ENCODE measurements at regions not wholly inside any gene's neighbourhood (a gene's known extent, or its start where the extent isn't known, plus 50 kb on each side); places are given as distances from the start of the nearest gene placed in this dataset.

DNA sequence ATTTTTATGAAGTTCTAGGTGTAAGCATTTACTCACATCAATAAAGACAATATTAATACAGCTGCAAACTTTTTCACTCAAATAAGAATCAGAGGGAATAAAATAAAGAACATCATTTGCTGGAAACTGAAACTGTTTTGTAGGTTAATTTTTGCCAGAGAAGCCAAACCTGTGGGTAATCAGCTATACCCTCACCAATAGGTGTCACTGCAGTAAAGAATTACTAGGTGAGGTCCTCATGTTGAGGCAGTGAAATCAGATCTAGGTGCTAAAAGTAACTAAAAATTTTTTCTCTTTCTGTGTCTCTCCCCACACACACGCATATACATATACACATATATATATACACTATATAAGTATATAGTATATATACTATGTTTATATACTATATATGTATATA lies 1016.3 kb upstream of the SEMA6A start:
- no peaks in the 10 kb centered on the region for H4K20me1 ChIP-seq (ENCODE audit: insufficient read depth)
- no peak overlapping the region for H3K27ac ChIP-seq (ENCODE audit: low read length)
- H3K79me2 ChIP-seq (replicated peaks; ENCODE audit: insufficient read depth, low read length) = no peaks in the 10 kb centered on the region
- H3K27me3 ChIP-seq (ENCODE audit: insufficient read depth, low read depth, low read length) = no peaks in the 10 kb centered on the region
- no peak overlapping the region for H2AFZ ChIP-seq (ENCODE audit: low read depth, low read length)
- no peaks in the 10 kb centered on the region for H3F3A ChIP-seq (ENCODE audit: insufficient read depth, low read length, poor library complexity, severe bottlenecking)
- no peaks in the 10 kb centered on the region for H3K9me3 ChIP-seq (ENCODE audit: low read length)
- H3K9ac ChIP-seq (ENCODE audit: low read length) = no peak overlapping the region
- TF ChIP-seq TAF1 (IDR thresholded peaks at IDR 0.05; ENCODE audit: low read depth) (no peak), RAD21 (conservative IDR thresholded peaks at IDR 0.05) (no peak), EP300 (conservative IDR thresholded peaks at IDR 0.05; ENCODE audit: poor library complexity, severe bottlenecking) (no peak), EZH2 (IDR thresholded peaks at IDR 0.05; ENCODE audit: borderline replicate concordance, insufficient read depth, low read length, poor library complexity, severe bottlenecking) (no peak), POLR2AphosphoS5 (IDR thresholded peaks at IDR 0.05) (no peak), SMC3 (conservative IDR thresholded peaks at IDR 0.05; ENCODE audit: poor library complexity) (no peak), MXI1 (conservative IDR thresholded peaks at IDR 0.05; ENCODE audit: poor library complexity, severe bottlenecking) (no peak)
- TF ChIP-seq, protein P1, sequence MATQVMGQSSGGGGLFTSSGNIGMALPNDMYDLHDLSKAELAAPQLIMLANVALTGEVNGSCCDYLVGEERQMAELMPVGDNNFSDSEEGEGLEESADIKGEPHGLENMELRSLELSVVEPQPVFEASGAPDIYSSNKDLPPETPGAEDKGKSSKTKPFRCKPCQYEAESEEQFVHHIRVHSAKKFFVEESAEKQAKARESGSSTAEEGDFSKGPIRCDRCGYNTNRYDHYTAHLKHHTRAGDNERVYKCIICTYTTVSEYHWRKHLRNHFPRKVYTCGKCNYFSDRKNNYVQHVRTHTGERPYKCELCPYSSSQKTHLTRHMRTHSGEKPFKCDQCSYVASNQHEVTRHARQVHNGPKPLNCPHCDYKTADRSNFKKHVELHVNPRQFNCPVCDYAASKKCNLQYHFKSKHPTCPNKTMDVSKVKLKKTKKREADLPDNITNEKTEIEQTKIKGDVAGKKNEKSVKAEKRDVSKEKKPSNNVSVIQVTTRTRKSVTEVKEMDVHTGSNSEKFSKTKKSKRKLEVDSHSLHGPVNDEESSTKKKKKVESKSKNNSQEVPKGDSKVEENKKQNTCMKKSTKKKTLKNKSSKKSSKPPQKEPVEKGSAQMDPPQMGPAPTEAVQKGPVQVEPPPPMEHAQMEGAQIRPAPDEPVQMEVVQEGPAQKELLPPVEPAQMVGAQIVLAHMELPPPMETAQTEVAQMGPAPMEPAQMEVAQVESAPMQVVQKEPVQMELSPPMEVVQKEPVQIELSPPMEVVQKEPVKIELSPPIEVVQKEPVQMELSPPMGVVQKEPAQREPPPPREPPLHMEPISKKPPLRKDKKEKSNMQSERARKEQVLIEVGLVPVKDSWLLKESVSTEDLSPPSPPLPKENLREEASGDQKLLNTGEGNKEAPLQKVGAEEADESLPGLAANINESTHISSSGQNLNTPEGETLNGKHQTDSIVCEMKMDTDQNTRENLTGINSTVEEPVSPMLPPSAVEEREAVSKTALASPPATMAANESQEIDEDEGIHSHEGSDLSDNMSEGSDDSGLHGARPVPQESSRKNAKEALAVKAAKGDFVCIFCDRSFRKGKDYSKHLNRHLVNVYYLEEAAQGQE (IDR thresholded peaks at IDR 0.05; ENCODE audit: borderline replicate concordance) = no peak
- TF ChIP-seq, protein P2, sequence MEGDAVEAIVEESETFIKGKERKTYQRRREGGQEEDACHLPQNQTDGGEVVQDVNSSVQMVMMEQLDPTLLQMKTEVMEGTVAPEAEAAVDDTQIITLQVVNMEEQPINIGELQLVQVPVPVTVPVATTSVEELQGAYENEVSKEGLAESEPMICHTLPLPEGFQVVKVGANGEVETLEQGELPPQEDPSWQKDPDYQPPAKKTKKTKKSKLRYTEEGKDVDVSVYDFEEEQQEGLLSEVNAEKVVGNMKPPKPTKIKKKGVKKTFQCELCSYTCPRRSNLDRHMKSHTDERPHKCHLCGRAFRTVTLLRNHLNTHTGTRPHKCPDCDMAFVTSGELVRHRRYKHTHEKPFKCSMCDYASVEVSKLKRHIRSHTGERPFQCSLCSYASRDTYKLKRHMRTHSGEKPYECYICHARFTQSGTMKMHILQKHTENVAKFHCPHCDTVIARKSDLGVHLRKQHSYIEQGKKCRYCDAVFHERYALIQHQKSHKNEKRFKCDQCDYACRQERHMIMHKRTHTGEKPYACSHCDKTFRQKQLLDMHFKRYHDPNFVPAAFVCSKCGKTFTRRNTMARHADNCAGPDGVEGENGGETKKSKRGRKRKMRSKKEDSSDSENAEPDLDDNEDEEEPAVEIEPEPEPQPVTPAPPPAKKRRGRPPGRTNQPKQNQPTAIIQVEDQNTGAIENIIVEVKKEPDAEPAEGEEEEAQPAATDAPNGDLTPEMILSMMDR (IDR thresholded peaks at IDR 0.05; ENCODE audit: poor library complexity, severe bottlenecking) = no peak
- H3K36me3 ChIP-seq (ENCODE audit: insufficient read depth, low read length) = no peaks in the 10 kb centered on the region
- H3K9me2 ChIP-seq (ENCODE audit: insufficient read depth, low read length) = no peaks in the 10 kb centered on the region
- H3K4me2 ChIP-seq (ENCODE audit: low read length) = no peak overlapping the region
- no peak overlapping the region for H3K4me3 ChIP-seq (ENCODE audit: low read length)

DNA sequence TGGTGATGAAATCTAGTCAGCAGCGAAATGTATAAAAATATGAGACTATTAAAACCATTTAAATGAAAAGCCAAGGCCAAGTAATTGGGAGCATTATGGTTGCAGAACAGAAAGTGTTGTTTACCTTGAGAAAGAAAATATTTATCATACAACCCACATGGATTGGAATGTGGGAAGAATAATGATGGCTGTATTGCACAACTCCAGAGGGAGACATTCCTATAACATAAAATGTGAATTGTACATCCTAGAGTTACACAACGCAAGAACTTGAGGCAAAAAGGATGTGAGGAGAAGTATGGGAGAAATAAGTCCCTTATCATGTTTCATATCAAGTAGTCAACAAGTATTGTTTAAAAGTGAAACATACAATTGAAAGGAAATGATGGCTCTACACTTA lies 1014.0 kb upstream of the SEMA6A start:
- no peaks in the 10 kb centered on the region for H3F3A ChIP-seq (ENCODE audit: insufficient read depth, low read length, poor library complexity, severe bottlenecking)
- H3K27ac ChIP-seq (ENCODE audit: low read length) = no peak overlapping the region
- H2AFZ ChIP-seq (ENCODE audit: low read depth, low read length) = no peak overlapping the region
- H3K4me3 ChIP-seq (ENCODE audit: low read length) = no peak overlapping the region
- no peak overlapping the region for H3K9ac ChIP-seq (ENCODE audit: low read length)
- no peaks in the 10 kb centered on the region for H3K36me3 ChIP-seq (ENCODE audit: insufficient read depth, low read length)
- no peaks in the 10 kb centered on the region for H3K79me2 ChIP-seq (replicated peaks; ENCODE audit: insufficient read depth, low read length)
- no peaks in the 10 kb centered on the region for H4K20me1 ChIP-seq (ENCODE audit: insufficient read depth)
- no peak overlapping the region for H3K4me2 ChIP-seq (ENCODE audit: low read length)
- H3K9me2 ChIP-seq (ENCODE audit: insufficient read depth, low read length) = no peaks in the 10 kb centered on the region
- no peaks in the 10 kb centered on the region for H3K9me3 ChIP-seq (ENCODE audit: low read length)
- no peaks in the 10 kb centered on the region for H3K27me3 ChIP-seq (ENCODE audit: insufficient read depth, low read depth, low read length)
- TF ChIP-seq EP300 (conservative IDR thresholded peaks at IDR 0.05; ENCODE audit: poor library complexity, severe bottlenecking) (no peak), MXI1 (conservative IDR thresholded peaks at IDR 0.05; ENCODE audit: poor library complexity, severe bottlenecking) (no peak), POLR2AphosphoS5 (IDR thresholded peaks at IDR 0.05) (no peak), EZH2 (IDR thresholded peaks at IDR 0.05; ENCODE audit: borderline replicate concordance, insufficient read depth, low read length, poor library complexity, severe bottlenecking) (no peak), TAF1 (IDR thresholded peaks at IDR 0.05; ENCODE audit: low read depth) (no peak), RAD21 (conservative IDR thresholded peaks at IDR 0.05) (no peak), SMC3 (conservative IDR thresholded peaks at IDR 0.05; ENCODE audit: poor library complexity) (no peak)
- TF ChIP-seq, protein P1 (IDR thresholded peaks at IDR 0.05; ENCODE audit: borderline replicate concordance) = no peak
- TF ChIP-seq, protein P2 (IDR thresholded peaks at IDR 0.05; ENCODE audit: poor library complexity, severe bottlenecking) = no peak
